Neutrophil (primary cell): ENCODE measurements at regions not wholly inside any gene's neighbourhood (a gene's known extent, or its start where the extent isn't known, plus 50 kb on each side); places are given as distances from the start of the nearest gene placed in this dataset.

ENCODE experiments used
- H3K27ac ChIP-seq: fragments of 200-600 bp; sonication (generic); 2 replicates; pipeline ENCODE4 v1.5.1; 2016; ENCODE audit warnings: mild to moderate bottlenecking, moderate library complexity
- H3K27me3 ChIP-seq: fragments of 200-600 bp; sonication (generic); 2 replicates; pipeline ENCODE4 v1.6.0; 2016; ENCODE audit warnings: mild to moderate bottlenecking
- H3K36me3 ChIP-seq: fragments of 200-600 bp; sonication (generic); 2 replicates; pipeline ENCODE4 v1.5.1; 2017
- H3K4me1 ChIP-seq, 2 experiments: fragments of 200-600 bp in 1 of 2; sonication (generic) in 1 of 2; 1 replicate in 1 of 2; 2 replicates in 1 of 2; pipeline versions ENCODE4 v1.5.1 to v1.6.1; 2013 to 2016; ENCODE audit warnings: low read depth in 1 of 2, low read length in 1 of 2, mild to moderate bottlenecking in 1 of 2, moderate library complexity in 1 of 2; ENCODE audit not compliant: control insufficient read depth in 1 of 2, insufficient read depth in 1 of 2
- H3K4me3 ChIP-seq, 2 experiments: fragments of 200-600 bp in 1 of 2; sonication (generic) in 1 of 2; 1 replicate in 1 of 2; 2 replicates in 1 of 2; pipeline ENCODE4 v1.5.1; 2013 to 2016; ENCODE audit warnings: low read depth in 1 of 2, low read length in 1 of 2, mild to moderate bottlenecking in 1 of 2, moderate library complexity in 1 of 2
- H3K9me3 ChIP-seq: fragments of 200-600 bp; sonication (generic); 2 replicates; pipeline ENCODE4 v1.5.1; 2016
- CTCF ChIP-seq: fragments of 200-600 bp; sonication (generic); IDR thresholded peaks from 2 replicates; pipeline ENCODE4 v1.5.1; 2016; ENCODE audit warnings: antibody characterized with exemption

- TF ChIP-seq CTCF: no peak
- no peak overlapping the region for H3K4me3 ChIP-seq
- no peaks in the 10 kb centered on the region for H3K9me3 ChIP-seq
- no peaks in the 10 kb centered on the region for H3K27me3 ChIP-seq
- H3K36me3 ChIP-seq: no peaks in the 10 kb centered on the region
- no peak overlapping the region for H3K27ac ChIP-seq
- no peaks in the 10 kb centered on the region for H3K4me1 ChIP-seq
Measured at GRCh38 chr9:29981013-29981412, 2403.4 kb upstream of the ACO1 start.

- Histone ChIP-seq H3K9me3 (no peaks in the 10 kb centered on the region), H3K4me3 (no peak overlapping the region)
Measured at GRCh38 chr9:29999645-30000044, 2384.8 kb upstream of the ACO1 start.

GRCh38 chr9:30010691-30011090 lies 2373.8 kb upstream of the ACO1 start:
- Histone ChIP-seq H3K4me3 (no peak overlapping the region), H3K9me3 (no peaks in the 10 kb centered on the region), H3K36me3 (no peaks in the 10 kb centered on the region), H3K27ac (no peak overlapping the region), H3K27me3 (no peaks in the 10 kb centered on the region), H3K4me1 (no peaks in the 10 kb centered on the region)
- no peak for TF ChIP-seq CTCF

More at GRCh38 chr9:29999645-30000044, 2384.8 kb upstream of the ACO1 start:
- no peak overlapping the region for H3K27ac ChIP-seq
- H3K36me3 ChIP-seq: no peaks in the 10 kb centered on the region
- no peaks in the 10 kb centered on the region for H3K4me1 ChIP-seq
- no peaks in the 10 kb centered on the region for H3K27me3 ChIP-seq
- TF ChIP-seq CTCF: no peak

- H3K27ac ChIP-seq: no peak overlapping the region
- TF ChIP-seq CTCF: no peak
- no peak overlapping the region for H3K4me3 ChIP-seq
- no peaks in the 10 kb centered on the region for H3K9me3 ChIP-seq
- no peaks in the 10 kb centered on the region for H3K27me3 ChIP-seq
- H3K4me1 ChIP-seq: no peaks in the 10 kb centered on the region
- H3K36me3 ChIP-seq: no peaks in the 10 kb centered on the region
Measured at GRCh38 chr9:30012622-30013021, 2371.8 kb upstream of the ACO1 start.

GRCh38 chr9:30015073-30015472 lies 2369.4 kb upstream of the ACO1 start:
- Histone ChIP-seq H3K36me3 (no peaks in the 10 kb centered on the region), H3K27ac (no peak overlapping the region), H3K4me1 (no peaks in the 10 kb centered on the region), H3K27me3 (no peaks in the 10 kb centered on the region), H3K9me3 (no peaks in the 10 kb centered on the region), H3K4me3 (no peak overlapping the region)
- no peak for TF ChIP-seq CTCF

GRCh38 chr9:30020161-30020560 lies 2364.3 kb upstream of the ACO1 start:
- Histone ChIP-seq H3K4me1 (no peaks in the 10 kb centered on the region), H3K27ac (no peak overlapping the region), H3K36me3 (no peaks in the 10 kb centered on the region), H3K27me3 (no peaks in the 10 kb centered on the region), H3K9me3 (no peaks in the 10 kb centered on the region), H3K4me3 (no peak overlapping the region)
- no peak for TF ChIP-seq CTCF
